NCI-H2227 (cell line): ENCODE measurements at regions not wholly inside any gene's neighbourhood (a gene's known extent, or its start where the extent isn't known, plus 50 kb on each side); places are given as distances from the start of the nearest gene placed in this dataset.
"Not testable (repeated sequence)": the region's sequence is repeated elsewhere in the genome, so short reads cannot be mapped to it uniquely, and the experiment has no call there.

ENCODE experiments used
- DNase-seq: peaks from one replicate; lab custom pipeline; 2025; ENCODE audit not compliant: unreplicated experiment; lab: John Stamatoyannopoulos, UW

GRCh38 chr13:24992946-24993345 is 103.0 kb upstream of the PABPC3 start:
- not testable (repeated sequence) for DNase-seq

- DNase-seq: peak; percentile 78
Measured at GRCh38 chr13:24995225-24995804, 100.6 kb upstream of the PABPC3 start.

- DNase-seq: peak; percentile 58
Measured at GRCh38 chr13:24997367-24997967, 98.5 kb upstream of the PABPC3 start.

- no peak for DNase-seq
Measured at GRCh38 chr13:24998433-24998832, 97.5 kb upstream of the PABPC3 start.

- DNase-seq: no peak
Measured at GRCh38 chr13:25001476-25002206, 94.3 kb upstream of the PABPC3 start.

- not testable (repeated sequence) for DNase-seq
Measured at GRCh38 chr13:25002311-25002710, 93.6 kb upstream of the PABPC3 start.

- DNase-seq: not testable (repeated sequence)
Measured at GRCh38 chr13:25004489-25004888, 91.4 kb upstream of the PABPC3 start.

- not testable (repeated sequence) for DNase-seq
Measured at GRCh38 chr13:25005050-25005497, 90.9 kb upstream of the PABPC3 start.

- not testable (repeated sequence) for DNase-seq
Measured at GRCh38 chr13:25007389-25007788, 88.5 kb upstream of the PABPC3 start.

GRCh38 chr13:25014398-25014973 is 81.5 kb upstream of the PABPC3 start:
- not testable (repeated sequence) for DNase-seq

- DNase-seq: not testable (repeated sequence)
Measured at GRCh38 chr13:25017176-25017575, 78.8 kb upstream of the PABPC3 start.

GRCh38 chr13:25017808-25018728 is 77.9 kb upstream of the PABPC3 start:
- DNase-seq: peak; percentile 61

GRCh38 chr13:25018729-25019115 is 77.2 kb upstream of the PABPC3 start:
- DNase-seq: no peak

GRCh38 chr13:25019741-25020140 is 76.2 kb upstream of the PABPC3 start:
- DNase-seq: not testable (repeated sequence)

- DNase-seq: no peak
Measured at GRCh38 chr13:25024175-25024574, 71.8 kb upstream of the PABPC3 start.

GRCh38 chr13:25032160-25032559 is 63.8 kb upstream of the PABPC3 start:
- no peak for DNase-seq

GRCh38 chr13:25034173-25034572 is 61.8 kb upstream of the PABPC3 start:
- no peak for DNase-seq

GRCh38 chr13:25037057-25037813 is 58.7 kb upstream of the PABPC3 start:
- peak; percentile 63 for DNase-seq

- no peak for DNase-seq
Measured at GRCh38 chr13:25042151-25042865, 53.6 kb upstream of the PABPC3 start.
